Gastrocnemius medialis (tissue), 4 donors: ENCODE measurements at regions not wholly inside any gene's neighbourhood (a gene's known extent, or its start where the extent isn't known, plus 50 kb on each side); places are given as distances from the start of the nearest gene placed in this dataset.

Experiments
- ATAC-seq, 2 donors: fragments of 150-250 bp; one replicate each; pipeline ENCODE4 v1.9.1; 2016
- DNase-seq, 2 donors: peaks; one replicate each; pipeline ENCODE4 v3.0.0-alpha.2; 2019
- H3K27ac ChIP-seq, 4 donors: fragments of 200-600 bp; sonication (generic); 1 replicate in 1 of 4; 2 replicates in 3 of 4; pipeline ENCODE4 v1.5.1; 2016 to 2018; ENCODE audit warnings: mild to moderate bottlenecking in 2 of 4, moderate library complexity in 1 of 4
- H3K27me3 ChIP-seq, 3 donors: fragments of 200-600 bp; sonication (generic) in 2 of 3; 1 replicate in 1 of 3; 2 replicates in 2 of 3; pipeline versions ENCODE4 v1.5.1 to v1.6.0; 2016 to 2019; ENCODE audit warnings: mild to moderate bottlenecking in 1 of 3, moderate library complexity in 1 of 3
- H3K36me3 ChIP-seq, 2 donors: fragments of 200-600 bp; sonication (generic) in 1 of 2; one replicate each; pipeline ENCODE4 v1.5.1; 2017 to 2018
- H3K4me1 ChIP-seq, 2 donors: fragments of 200-600 bp; sonication (generic) in 1 of 2; one replicate each; pipeline ENCODE4 v1.5.1; 2016 to 2017; ENCODE audit warnings: mild to moderate bottlenecking in 2 of 2
- H3K4me3 ChIP-seq, 4 donors: fragments of 200-600 bp; sonication (generic) in 3 of 4; 1 replicate in 1 of 4; 2 replicates in 3 of 4; pipeline ENCODE4 v1.5.1; 2016 to 2019; ENCODE audit warnings: mild to moderate bottlenecking in 2 of 4
- H3K9me3 ChIP-seq, 3 donors: fragments of 200-600 bp; sonication (generic) in 2 of 3; 1 replicate in 1 of 3; 2 replicates in 2 of 3; pipeline ENCODE4 v1.5.1; 2016 to 2019
- CTCF ChIP-seq, 5 experiments: fragments of 450-650 bp in 3 of 5; fragments of 200-600 bp in 2 of 5; sonication (generic) in 2 of 5; IDR thresholded peaks in 4 of 5; conservative IDR thresholded peaks in 1 of 5; 1 replicate in 4 of 5; 2 replicates in 1 of 5; pipeline ENCODE4 v1.5.1; 2016 to 2019; ENCODE audit warnings: antibody characterized with exemption in 5 of 5, mild to moderate bottlenecking in 3 of 5, moderate library complexity in 3 of 5
- POLR2A ChIP-seq, 2 donors: fragments of 450-650 bp; IDR thresholded peaks; one replicate each; pipeline ENCODE4 v1.6.1; 2017; ENCODE audit warnings: antibody characterized with exemption in 2 of 2, mild to moderate bottlenecking in 2 of 2, moderate library complexity in 2 of 2
- in situ Hi-C, 4 donors: fragments of 200-750 bp; cut with MboI; loops; one replicate each; pipeline versions ENCODE4 v1.15.0 to v1.8.0; 2017; ENCODE audit warnings: low sequenced_read_pairs in 4 of 4
- intact Hi-C: fragments of 100-400 bp; cut with DNase I; formaldehyde crosslinking; loops from one replicate; pipeline ENCODE4 v1.15.1; 2023; ENCODE audit warnings: low total_unique reads

- in situ Hi-C loops = no loop called here
- Histone ChIP-seq H3K4me3 (no peak overlapping the region), H3K9me3 (no peaks in the 10 kb centered on the region), H3K36me3 (no peaks in the 10 kb centered on the region), H3K27ac (no peak overlapping the region), H3K27me3 (no peaks in the 10 kb centered on the region), H3K4me1 (no peaks in the 10 kb centered on the region)
- TF ChIP-seq POLR2A (IDR thresholded peaks at IDR 0.05) (no peak), CTCF (IDR thresholded peaks at IDR 0.05 in 4 of 5, conservative IDR thresholded peaks at IDR 0.05 in 1 of 5) (no peak)
- no peak for DNase-seq
- ATAC-seq = no peak
- intact Hi-C loops = no loop called here
Observed at GRCh38 chr6:120496661-120497060, 837.6 kb downstream of the TBC1D32 start.

GRCh38 chr6:120493505-120493904 is 840.8 kb downstream of the TBC1D32 start:
- DNase-seq = no peak
- in situ Hi-C loops = no loop called here
- intact Hi-C loops = no loop called here
- Histone ChIP-seq H3K36me3 (no peaks in the 10 kb centered on the region), H3K27ac (no peak overlapping the region), H3K9me3 (no peaks in the 10 kb centered on the region), H3K4me3 (no peak overlapping the region), H3K4me1 (no peaks in the 10 kb centered on the region), H3K27me3 (no peaks in the 10 kb centered on the region)
- TF ChIP-seq CTCF (IDR thresholded peaks at IDR 0.05 in 4 of 5, conservative IDR thresholded peaks at IDR 0.05 in 1 of 5) (no peak), POLR2A (IDR thresholded peaks at IDR 0.05) (no peak)
- ATAC-seq = peak in 1 of 2 donors; percentile 39

- no peak overlapping the region for H3K27ac ChIP-seq
- no peaks in the 10 kb centered on the region for H3K9me3 ChIP-seq
- no peaks in the 10 kb centered on the region for H3K27me3 ChIP-seq
- H3K4me1 ChIP-seq = no peaks in the 10 kb centered on the region
- no peak for TF ChIP-seq CTCF (IDR thresholded peaks at IDR 0.05 in 4 of 5, conservative IDR thresholded peaks at IDR 0.05 in 1 of 5)
- no peak for TF ChIP-seq POLR2A (IDR thresholded peaks at IDR 0.05)
- no peak for DNase-seq
- in situ Hi-C loops = no loop called here
- intact Hi-C loops = no loop called here
- no peak for ATAC-seq
- H3K36me3 ChIP-seq = no peaks in the 10 kb centered on the region
- H3K4me3 ChIP-seq = no peak overlapping the region
Observed at GRCh38 chr6:120489941-120490340, 844.3 kb downstream of the TBC1D32 start.

GRCh38 chr6:120484146-120484545 is 850.1 kb downstream of the TBC1D32 start:
- Histone ChIP-seq H3K27me3 (no peaks in the 10 kb centered on the region), H3K4me1 (no peaks in the 10 kb centered on the region), H3K36me3 (no peaks in the 10 kb centered on the region), H3K27ac (no peak overlapping the region), H3K9me3 (no peaks in the 10 kb centered on the region), H3K4me3 (no peak overlapping the region)
- DNase-seq = no peak
- in situ Hi-C loops = no loop called here
- no peak for TF ChIP-seq POLR2A (IDR thresholded peaks at IDR 0.05)
- TF ChIP-seq CTCF (IDR thresholded peaks at IDR 0.05 in 4 of 5, conservative IDR thresholded peaks at IDR 0.05 in 1 of 5) = no peak
- intact Hi-C loops = no loop called here
- no peak for ATAC-seq

- TF ChIP-seq POLR2A (IDR thresholded peaks at IDR 0.05) = no peak
- TF ChIP-seq CTCF (IDR thresholded peaks at IDR 0.05 in 4 of 5, conservative IDR thresholded peaks at IDR 0.05 in 1 of 5) = no peak
- no peaks in the 10 kb centered on the region for H3K4me1 ChIP-seq
- no peak overlapping the region for H3K4me3 ChIP-seq
- H3K27me3 ChIP-seq = no peaks in the 10 kb centered on the region
- intact Hi-C loops (no loop called here), in situ Hi-C loops (no loop called here)
- ATAC-seq = no peak
- DNase-seq = no peak
- no peaks in the 10 kb centered on the region for H3K36me3 ChIP-seq
- H3K9me3 ChIP-seq = no peaks in the 10 kb centered on the region
- H3K27ac ChIP-seq = no peak overlapping the region
Observed at GRCh38 chr6:120478650-120479049, 855.6 kb downstream of the TBC1D32 start.
